OCI-LY7 (cell line): ENCODE measurements at regions not wholly inside any gene's neighbourhood (a gene's known extent, or its start where the extent isn't known, plus 50 kb on each side); places are given as distances from the start of the nearest gene placed in this dataset.

Source experiments
- BruUV-seq: library from RNA; stranded (reverse); fragments of 400-500 nt; replicated peaks from 2 replicates; lab custom pipeline; 2021; lab: Mats Ljungman, UMichigan
- CTCF ChIA-PET: fragments of 300-600 bp; sonication (Branson Sonifier 250); formaldehyde crosslinking; loops from one replicate; lab custom pipeline; 2022; ENCODE audit warnings: antibody characterized with exemption; ENCODE audit not compliant: unreplicated experiment; lab: Charles Lee
- POLR2A ChIA-PET: fragments of 300-600 bp; sonication (Branson Sonifier 250); formaldehyde crosslinking; loops from one replicate; lab custom pipeline; 2022; ENCODE audit warnings: antibody characterized with exemption; lab: Charles Lee
- DNase-seq: peaks from one replicate; pipeline ENCODE4 v3.0.0-alpha.2; 2015; ENCODE audit warnings: low spot score
- H2AFZ ChIP-seq: fragments of 200-600 bp; sonication (generic), shearing (Covaris generic); 2 replicates; pipeline ENCODE4 v1.6.1; 2014; ENCODE audit warnings: mild to moderate bottlenecking, antibody characterized with exemption, low read length, moderate library complexity
- H3K27ac ChIP-seq: fragments of 200-600 bp; sonication (generic); 2 replicates; pipeline ENCODE4 v1.5.1; 2014; ENCODE audit warnings: mixed run types, low read depth, mild to moderate bottlenecking, moderate library complexity, low read length, inconsistent platforms; ENCODE audit not compliant: poor library complexity, severe bottlenecking
- H3K36me3 ChIP-seq: fragments of 200-600 bp; sonication (generic); 2 replicates; pipeline ENCODE4 v1.6.1; 2014; ENCODE audit warnings: mild to moderate bottlenecking, antibody characterized with exemption, low read length, moderate library complexity, mixed read lengths; ENCODE audit not compliant: insufficient read depth
- H3K4me1 ChIP-seq: fragments of 200-600 bp; sonication (generic); 2 replicates; pipeline ENCODE4 v1.5.1; 2014; ENCODE audit warnings: mild to moderate bottlenecking, low read length; ENCODE audit not compliant: insufficient read depth, poor library complexity, severe bottlenecking
- H3K4me2 ChIP-seq: fragments of 200-600 bp; sonication (generic); 2 replicates; pipeline ENCODE4 v1.6.1; 2014; ENCODE audit warnings: mild to moderate bottlenecking, low read length
- H3K4me3 ChIP-seq: fragments of 200-600 bp; sonication (generic); 2 replicates; pipeline ENCODE4 v1.5.1; 2014; ENCODE audit warnings: mild to moderate bottlenecking, low read depth, low read length; ENCODE audit not compliant: poor library complexity, severe bottlenecking
- H3K79me2 ChIP-seq: fragments of 200-600 bp; sonication (generic); 2 replicates; pipeline ENCODE4 v1.6.1; 2016; ENCODE audit warnings: low read depth, mild to moderate bottlenecking, low read length, moderate library complexity, mixed read lengths; ENCODE audit not compliant: insufficient read depth
- H3K9me2 ChIP-seq: fragments of 200-600 bp; sonication (generic); 2 replicates; pipeline ENCODE4 v1.6.1; 2016; ENCODE audit warnings: mild to moderate bottlenecking, low read length, mixed read lengths; ENCODE audit not compliant: insufficient read depth
- H3K9me3 ChIP-seq: fragments of 200-600 bp; sonication (generic); 2 replicates; pipeline ENCODE4 v1.6.1; 2014; ENCODE audit warnings: mild to moderate bottlenecking, mixed run types, low read length, mixed read lengths
- H4K20me1 ChIP-seq: fragments of 200-600 bp; sonication (generic); 2 replicates; pipeline ENCODE4 v1.6.1; 2014; ENCODE audit warnings: mild to moderate bottlenecking, antibody characterized with exemption, low read length, moderate library complexity, mixed read lengths; ENCODE audit not compliant: insufficient read depth
- CTCF ChIP-seq: fragments of 200-600 bp; sonication (generic); conservative IDR thresholded peaks from 2 replicates; pipeline ENCODE4 v1.5.1; 2014; ENCODE audit warnings: mild to moderate bottlenecking, antibody characterized with exemption, low read length, moderate library complexity, mixed read lengths
- EZH2phosphoT487 ChIP-seq: fragments of 200-600 bp; sonication (generic); IDR thresholded peaks from 2 replicates; pipeline ENCODE4 v1.6.1; 2018; ENCODE audit warnings: low read depth, borderline replicate concordance, mild to moderate bottlenecking, mixed run types, antibody characterized with exemption, low read length, moderate library complexity, mixed read lengths
- intact Hi-C: fragments of 100-400 bp; cut with micrococcal nuclease; formaldehyde crosslinking; loops from one replicate; pipeline ENCODE4 v1.10.0; 2022; ENCODE audit not compliant: unreplicated experiment

- H3K9me3 ChIP-seq = no peaks in the 10 kb centered on the region
- no peak overlapping the region for H3K4me3 ChIP-seq
- no peak overlapping the region for H2AFZ ChIP-seq
- intact Hi-C loops = no loop called here
- ChIA-PET POLR2A (interaction anchor here (1.0 kb wide), 1 partner anchor 11 kb away, joined by 3 read pairs; no protein-coding TSS in a partner anchor), CTCF (no interaction called here)
- H3K36me3 ChIP-seq = no peaks in the 10 kb centered on the region
- no peak for TF ChIP-seq CTCF
- no peak for TF ChIP-seq EZH2phosphoT487
- no peaks in the 10 kb centered on the region for H3K9me2 ChIP-seq
- no peak overlapping the region for H3K27ac ChIP-seq
- BruUV-seq = no TSS peak
- H3K4me2 ChIP-seq = no peak overlapping the region
- H4K20me1 ChIP-seq = no peaks in the 10 kb centered on the region
- DNase-seq = no peak
- no peaks in the 10 kb centered on the region for H3K4me1 ChIP-seq
- no peaks in the 10 kb centered on the region for H3K79me2 ChIP-seq
Measured at GRCh38 chr12:24285448-24285847, 336.0 kb upstream of the SOX5 start.

GRCh38 chr12:24281341-24281740 lies 331.9 kb upstream of the SOX5 start:
- DNase-seq = no peak
- intact Hi-C loops = no loop called here
- POLR2A ChIA-PET = no interaction called here
- H3K4me3 ChIP-seq = no peak overlapping the region
- no peak for TF ChIP-seq EZH2phosphoT487
- TF ChIP-seq CTCF = no peak
- H3K9me3 ChIP-seq = no peaks in the 10 kb centered on the region
- no peak overlapping the region for H3K4me2 ChIP-seq
- no peaks in the 10 kb centered on the region for H3K79me2 ChIP-seq
- CTCF ChIA-PET = no interaction called here
- no peaks in the 10 kb centered on the region for H3K36me3 ChIP-seq
- no TSS peak for BruUV-seq
- no peak overlapping the region for H3K27ac ChIP-seq
- H2AFZ ChIP-seq = no peak overlapping the region
- H3K9me2 ChIP-seq = no peaks in the 10 kb centered on the region
- H3K4me1 ChIP-seq = no peaks in the 10 kb centered on the region
- no peaks in the 10 kb centered on the region for H4K20me1 ChIP-seq

- Histone ChIP-seq H2AFZ (no peak overlapping the region), H3K4me2 (no peak overlapping the region), H4K20me1 (no peaks in the 10 kb centered on the region), H3K4me3 (no peak overlapping the region), H3K27ac (no peak overlapping the region), H3K9me2 (no peaks in the 10 kb centered on the region), H3K36me3 (no peaks in the 10 kb centered on the region), H3K9me3 (no peaks in the 10 kb centered on the region), H3K4me1 (no peaks in the 10 kb centered on the region), H3K79me2 (no peaks in the 10 kb centered on the region)
- BruUV-seq = no TSS peak
- ChIA-PET POLR2A (interaction anchor here (1.0 kb wide), 1 partner anchor 1638 kb away, joined by 3 read pairs; no protein-coding TSS in a partner anchor), CTCF (no interaction called here)
- TF ChIP-seq EZH2phosphoT487 = no peak
- TF ChIP-seq CTCF = no peak
- intact Hi-C loops = no loop called here
- no peak for DNase-seq
Measured at GRCh38 chr12:24280056-24280842, 330.8 kb upstream of the SOX5 start.
